A549 (cell line): ENCODE measurements at regions not wholly inside any gene's neighbourhood (a gene's known extent, or its start where the extent isn't known, plus 50 kb on each side); places are given as distances from the start of the nearest gene placed in this dataset.

ENCODE experiments used
- ATAC-seq, 2 experiments: fragments of 200-7000 bp in 1 of 2; fragments of >200 bp in 1 of 2; cut with Nextera tagmentation in 1 of 2; cut with Tn5 transposase in 1 of 2; 3 replicates each; pipeline versions ENCODE4 v1.8.0 to v1.9.1; 2018 to 2020; ENCODE audit warnings: mild to moderate bottlenecking in 1 of 2, moderate library complexity in 1 of 2
- CTCF ChIA-PET: fragments of 300-600 bp; sonication (Branson Sonifier 250); formaldehyde crosslinking; extraction: SDS; loops from one replicate; lab custom pipeline; 2021; ENCODE audit warnings: antibody characterized with exemption, inconsistent platforms; lab: Yijun Ruan, JAX
- POLR2A ChIA-PET: fragments of 350-600 bp; formaldehyde crosslinking; extraction: SDS; loops from one replicate; lab custom pipeline; 2021; ENCODE audit warnings: antibody characterized with exemption, inconsistent platforms; lab: Yijun Ruan, JAX
- DNase-seq, 2 experiments: peaks; one replicate each; pipeline versions ENCODE4 v3.0.0 to v3.0.0-alpha.2; 2011 to 2016; ENCODE audit warnings: low read depth in 1 of 2, low spot score in 1 of 2
- FAIRE-seq: peaks from 2 replicates; lab custom pipeline; 2011; peaks lifted over from hg19 to GRCh38; lab: Jason Lieb, UNC
- H3K27ac ChIP-seq, 2 experiments: fragments of >200 bp; sonication (Bioruptor Twin); formaldehyde crosslinking; 3 replicates each; pipeline ENCODE4 v1.5.1; 2016 to 2017
- H3K4me1 ChIP-seq: fragments of >200 bp; sonication (Bioruptor Twin); formaldehyde crosslinking; 3 replicates; pipeline ENCODE4 v1.6.1; 2016
- H3K4me2 ChIP-seq: fragments of >200 bp; sonication (Bioruptor Twin); formaldehyde crosslinking; 3 replicates; pipeline ENCODE4 v1.6.1; 2016
- H3K4me3 ChIP-seq: fragments of >200 bp; sonication (Bioruptor Twin); formaldehyde crosslinking; 3 replicates; pipeline ENCODE4 v1.5.1; 2016
- H3K9me3 ChIP-seq: fragments of >200 bp; sonication (Bioruptor Twin); formaldehyde crosslinking; 3 replicates; pipeline ENCODE4 v1.6.1; 2016
- CBX8 ChIP-seq: fragments of 200-600 bp; sonication (generic); IDR thresholded peaks from 2 replicates; pipeline ENCODE4 v1.6.1; 2016
- CHD2 ChIP-seq: fragments of 150-350 bp; IDR thresholded peaks from 2 replicates; pipeline ENCODE4 v1.6.1; 2014; ENCODE audit warnings: low read length; ENCODE audit not compliant: partially characterized antibody
- EP300 ChIP-seq, 2 experiments: fragments of >200 bp; sonication (Bioruptor Twin); formaldehyde crosslinking; IDR thresholded peaks; 2 replicates in 1 of 2; 3 replicates in 1 of 2; pipeline ENCODE4 v1.6.1; 2016 to 2017
- ESRRA ChIP-seq: fragments of 150-350 bp; IDR thresholded peaks from 2 replicates; pipeline ENCODE4 v1.6.1; 2014; ENCODE audit warnings: mild to moderate bottlenecking, low read length, borderline replicate concordance
- FOSB ChIP-seq: fragments of 250-450 bp; sonication (Bioruptor Pico); IDR thresholded peaks from 2 replicates; pipeline ENCODE4 v1.5.0; 2020; ENCODE audit warnings: mild to moderate bottlenecking, moderate library complexity
- JUN ChIP-seq, 2 experiments: fragments of >200 bp; sonication (Bioruptor Twin); formaldehyde crosslinking; IDR thresholded peaks; 2 replicates in 1 of 2; 3 replicates in 1 of 2; pipeline ENCODE4 v1.6.1; 2016 to 2017
- JUNB ChIP-seq: fragments of >200 bp; sonication (Bioruptor Twin); formaldehyde crosslinking; IDR thresholded peaks from 2 replicates; pipeline ENCODE4 v1.6.1; 2016
- MAFK ChIP-seq: fragments of 450-650 bp; IDR thresholded peaks from 2 replicates; pipeline ENCODE4 v1.6.1; 2014; ENCODE audit not compliant: partially characterized antibody
- MYC ChIP-seq: IDR thresholded peaks from 2 replicates; pipeline ENCODE4 v1.6.1; 2012; ENCODE audit warnings: mild to moderate bottlenecking, inconsistent platforms, low read length, improper control_type of control experiment, borderline replicate concordance
- NPAS2 ChIP-seq: fragments of 250-450 bp; sonication (Bioruptor Pico); IDR thresholded peaks from 2 replicates; pipeline ENCODE4 v1.8.0; 2022; ENCODE audit warnings: mild to moderate bottlenecking, moderate library complexity, borderline replicate concordance
- NR3C1 ChIP-seq: fragments of >200 bp; sonication (Bioruptor Twin); formaldehyde crosslinking; IDR thresholded peaks from 3 replicates; pipeline ENCODE4 v1.6.1; 2017
- PHF8 ChIP-seq: fragments of 200-600 bp; sonication (generic); IDR thresholded peaks from 2 replicates; pipeline ENCODE4 v1.6.1; 2016; ENCODE audit warnings: low read depth, mild to moderate bottlenecking, antibody characterized with exemption, moderate library complexity, borderline replicate concordance
- POLR2AphosphoS2 ChIP-seq: conservative IDR thresholded peaks from 2 replicates; pipeline ENCODE4 v1.6.1; 2012; ENCODE audit warnings: low read length, improper control_type of control experiment, inconsistent platforms
- SMC3 ChIP-seq: fragments of >200 bp; sonication (Bioruptor Twin); formaldehyde crosslinking; IDR thresholded peaks from 3 replicates; pipeline ENCODE4 v1.6.1; 2018; ENCODE audit warnings: inconsistent platforms
- ZC3H11A ChIP-seq: fragments of 450-650 bp; IDR thresholded peaks from 2 replicates; pipeline ENCODE4 v1.6.1; 2014; ENCODE audit warnings: antibody characterized with exemption, mild to moderate bottlenecking
- WGBS: methylation state at CpG from one replicate; pipeline ENCODE4 v1.1.6; 2017; ENCODE audit errors: missing lambda C conversion rate; 5-methylcytosine and 5-hydroxymethylcytosine counted together
- TF ChIP-seq, protein P1 (sequence below): IDR thresholded peaks from 2 replicates; pipeline ENCODE4 v1.6.1; 2012; ENCODE audit warnings: low read depth, borderline replicate concordance
- TF ChIP-seq, protein P2 (sequence below): fragments of 250-450 bp; sonication (Bioruptor Pico); IDR thresholded peaks from 2 replicates; pipeline ENCODE4 v1.5.0; 2020; ENCODE audit warnings: low read depth, mild to moderate bottlenecking, moderate library complexity
- TF ChIP-seq, protein P3 (sequence below): fragments of >200 bp; sonication (Bioruptor Twin); formaldehyde crosslinking; IDR thresholded peaks from 3 replicates; pipeline ENCODE4 v1.5.1; 2016
- TF ChIP-seq, protein P4 (sequence below): IDR thresholded peaks from 2 replicates; pipeline ENCODE4 v1.6.1; 2012
- TF ChIP-seq, protein P5 (sequence below): fragments of 250-450 bp; sonication (Bioruptor Pico); IDR thresholded peaks from 2 replicates; pipeline ENCODE4 v1.5.0; 2021; ENCODE audit warnings: mild to moderate bottlenecking, moderate library complexity, borderline replicate concordance
- TF ChIP-seq, protein P6 (sequence below): fragments of 450-650 bp; IDR thresholded peaks from 2 replicates; pipeline ENCODE4 v1.6.1; 2014; ENCODE audit warnings: antibody characterized with exemption

DNA sequence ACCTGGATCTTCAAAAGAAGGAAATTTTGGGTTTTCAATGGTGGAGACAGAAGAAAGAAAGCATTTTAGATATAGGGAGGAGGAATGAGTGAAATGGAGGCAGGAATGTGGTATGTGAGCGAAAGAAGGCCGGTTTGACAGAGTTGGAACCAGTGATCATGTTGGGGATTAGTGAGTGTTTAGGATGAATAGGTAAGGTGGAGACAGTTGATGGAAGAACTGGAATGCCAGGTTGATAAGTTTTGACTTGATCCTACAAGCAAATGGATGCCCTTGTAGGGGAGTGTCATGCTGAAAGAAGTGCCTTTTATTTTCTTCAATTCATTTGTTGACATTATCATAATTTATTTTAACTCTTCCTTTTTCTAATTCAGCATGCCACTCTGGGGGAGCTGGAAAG lies 207.8 kb upstream of the AMOT start:
- ChIA-PET POLR2A (no interaction called here), CTCF (no interaction called here)
- no peak overlapping the region for H3K4me2 ChIP-seq
- DNase-seq, result no peak
- H3K4me1 ChIP-seq, result no peaks in the 10 kb centered on the region
- H3K4me3 ChIP-seq, result no peak overlapping the region
- FAIRE-seq, result no peak
- ATAC-seq, result no peak
- WGBS, result 3% methylated on average over 2 of the region's 2 CpGs
- no peaks in the 10 kb centered on the region for H3K9me3 ChIP-seq
- TF ChIP-seq CBX8, result no peak
- no peak for TF ChIP-seq FOSB (CRISPR knock-in tag)
- TF ChIP-seq, protein P1, sequence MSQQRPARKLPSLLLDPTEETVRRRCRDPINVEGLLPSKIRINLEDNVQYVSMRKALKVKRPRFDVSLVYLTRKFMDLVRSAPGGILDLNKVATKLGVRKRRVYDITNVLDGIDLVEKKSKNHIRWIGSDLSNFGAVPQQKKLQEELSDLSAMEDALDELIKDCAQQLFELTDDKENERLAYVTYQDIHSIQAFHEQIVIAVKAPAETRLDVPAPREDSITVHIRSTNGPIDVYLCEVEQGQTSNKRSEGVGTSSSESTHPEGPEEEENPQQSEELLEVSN, result no peak
- no peak for TF ChIP-seq CHD2
- TF ChIP-seq, protein P2, sequence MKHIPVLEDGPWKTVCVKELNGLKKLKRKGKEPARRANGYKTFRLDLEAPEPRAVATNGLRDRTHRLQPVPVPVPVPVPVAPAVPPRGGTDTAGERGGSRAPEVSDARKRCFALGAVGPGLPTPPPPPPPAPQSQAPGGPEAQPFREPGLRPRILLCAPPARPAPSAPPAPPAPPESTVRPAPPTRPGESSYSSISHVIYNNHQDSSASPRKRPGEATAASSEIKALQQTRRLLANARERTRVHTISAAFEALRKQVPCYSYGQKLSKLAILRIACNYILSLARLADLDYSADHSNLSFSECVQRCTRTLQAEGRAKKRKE (CRISPR knock-in tag), result no peak
- TF ChIP-seq, protein P3, sequence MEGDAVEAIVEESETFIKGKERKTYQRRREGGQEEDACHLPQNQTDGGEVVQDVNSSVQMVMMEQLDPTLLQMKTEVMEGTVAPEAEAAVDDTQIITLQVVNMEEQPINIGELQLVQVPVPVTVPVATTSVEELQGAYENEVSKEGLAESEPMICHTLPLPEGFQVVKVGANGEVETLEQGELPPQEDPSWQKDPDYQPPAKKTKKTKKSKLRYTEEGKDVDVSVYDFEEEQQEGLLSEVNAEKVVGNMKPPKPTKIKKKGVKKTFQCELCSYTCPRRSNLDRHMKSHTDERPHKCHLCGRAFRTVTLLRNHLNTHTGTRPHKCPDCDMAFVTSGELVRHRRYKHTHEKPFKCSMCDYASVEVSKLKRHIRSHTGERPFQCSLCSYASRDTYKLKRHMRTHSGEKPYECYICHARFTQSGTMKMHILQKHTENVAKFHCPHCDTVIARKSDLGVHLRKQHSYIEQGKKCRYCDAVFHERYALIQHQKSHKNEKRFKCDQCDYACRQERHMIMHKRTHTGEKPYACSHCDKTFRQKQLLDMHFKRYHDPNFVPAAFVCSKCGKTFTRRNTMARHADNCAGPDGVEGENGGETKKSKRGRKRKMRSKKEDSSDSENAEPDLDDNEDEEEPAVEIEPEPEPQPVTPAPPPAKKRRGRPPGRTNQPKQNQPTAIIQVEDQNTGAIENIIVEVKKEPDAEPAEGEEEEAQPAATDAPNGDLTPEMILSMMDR, result no peak
- TF ChIP-seq, protein P4, sequence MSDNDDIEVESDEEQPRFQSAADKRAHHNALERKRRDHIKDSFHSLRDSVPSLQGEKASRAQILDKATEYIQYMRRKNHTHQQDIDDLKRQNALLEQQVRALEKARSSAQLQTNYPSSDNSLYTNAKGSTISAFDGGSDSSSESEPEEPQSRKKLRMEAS, result no peak
- TF ChIP-seq JUN (IDR thresholded peaks at IDR 0.05), result no peak
- no peak overlapping the region for H3K27ac ChIP-seq

DNA sequence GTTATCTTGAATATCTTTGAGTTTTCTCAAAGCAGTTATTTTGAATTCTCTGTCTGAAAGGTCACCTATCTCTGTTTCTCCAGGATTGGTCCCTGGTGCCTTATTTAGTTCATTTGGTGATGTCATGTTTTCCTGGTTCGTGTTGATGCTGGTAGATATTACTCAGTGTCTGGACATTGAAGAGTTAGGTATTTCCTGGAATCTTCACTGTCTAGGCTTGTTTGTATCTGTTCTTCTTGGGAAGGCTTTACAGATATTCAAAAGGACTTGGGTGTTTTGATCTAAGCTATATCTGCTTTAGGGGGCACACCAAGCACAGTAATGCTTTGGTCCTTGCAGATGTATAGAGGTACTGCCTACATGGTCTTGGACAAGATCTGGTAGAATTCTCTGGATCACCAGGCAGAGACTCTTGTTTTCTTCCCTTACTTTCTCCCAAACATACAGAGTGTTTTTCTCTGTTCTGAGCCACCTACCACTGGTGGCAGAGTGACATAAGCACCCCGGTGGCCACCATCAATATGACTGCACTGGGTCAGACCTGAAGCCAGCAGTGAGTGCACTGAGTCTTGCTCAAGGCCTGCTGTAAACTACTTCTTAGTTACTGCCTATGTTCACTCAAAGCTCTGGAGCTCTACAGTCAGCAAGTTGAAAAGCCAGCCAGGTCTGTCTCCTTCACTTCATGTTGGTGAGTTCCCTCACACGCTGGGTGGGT lies 193.5 kb upstream of the AMOT start:
- ATAC-seq (no peak), FAIRE-seq (no peak), DNase-seq (no peak)
- ChIA-PET CTCF (no interaction called here), POLR2A (no interaction called here)
- Histone ChIP-seq H3K4me1 (no peaks in the 10 kb centered on the region), H3K9me3 (no peaks in the 10 kb centered on the region), H3K27ac (no peak overlapping the region), H3K4me2 (no peak overlapping the region), H3K4me3 (no peak overlapping the region)
- WGBS, result 6% methylated on average over 3 of the region's 3 CpGs
- no peak for TF ChIP-seq SMC3
- TF ChIP-seq, protein P1, result no peak
- no peak for TF ChIP-seq MYC
- TF ChIP-seq, protein P5, sequence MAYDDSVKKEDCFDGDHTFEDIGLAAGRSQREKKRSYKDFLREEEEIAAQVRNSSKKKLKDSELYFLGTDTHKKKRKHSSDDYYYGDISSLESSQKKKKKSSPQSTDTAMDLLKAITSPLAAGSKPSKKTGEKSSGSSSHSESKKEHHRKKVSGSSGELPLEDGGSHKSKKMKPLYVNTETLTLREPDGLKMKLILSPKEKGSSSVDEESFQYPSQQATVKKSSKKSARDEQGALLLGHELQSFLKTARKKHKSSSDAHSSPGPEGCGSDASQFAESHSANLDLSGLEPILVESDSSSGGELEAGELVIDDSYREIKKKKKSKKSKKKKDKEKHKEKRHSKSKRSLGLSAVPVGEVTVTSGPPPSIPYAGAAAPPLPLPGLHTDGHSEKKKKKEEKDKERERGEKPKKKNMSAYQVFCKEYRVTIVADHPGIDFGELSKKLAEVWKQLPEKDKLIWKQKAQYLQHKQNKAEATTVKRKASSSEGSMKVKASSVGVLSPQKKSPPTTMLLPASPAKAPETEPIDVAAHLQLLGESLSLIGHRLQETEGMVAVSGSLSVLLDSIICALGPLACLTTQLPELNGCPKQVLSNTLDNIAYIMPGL (CRISPR knock-in tag), result no peak
- TF ChIP-seq EP300 (IDR thresholded peaks at IDR 0.05), result no peak
- TF ChIP-seq, protein P2 (CRISPR knock-in tag), result no peak
- TF ChIP-seq PHF8, result no peak
- no peak for TF ChIP-seq JUN (IDR thresholded peaks at IDR 0.05)
- TF ChIP-seq ESRRA, result no peak
- no peak for TF ChIP-seq JUNB
- no peak for TF ChIP-seq POLR2AphosphoS2
- TF ChIP-seq NR3C1, result no peak
- no peak for TF ChIP-seq CHD2
- no peak for TF ChIP-seq ZC3H11A
- no peak for TF ChIP-seq NPAS2 (CRISPR knock-in tag)
- TF ChIP-seq, protein P6, sequence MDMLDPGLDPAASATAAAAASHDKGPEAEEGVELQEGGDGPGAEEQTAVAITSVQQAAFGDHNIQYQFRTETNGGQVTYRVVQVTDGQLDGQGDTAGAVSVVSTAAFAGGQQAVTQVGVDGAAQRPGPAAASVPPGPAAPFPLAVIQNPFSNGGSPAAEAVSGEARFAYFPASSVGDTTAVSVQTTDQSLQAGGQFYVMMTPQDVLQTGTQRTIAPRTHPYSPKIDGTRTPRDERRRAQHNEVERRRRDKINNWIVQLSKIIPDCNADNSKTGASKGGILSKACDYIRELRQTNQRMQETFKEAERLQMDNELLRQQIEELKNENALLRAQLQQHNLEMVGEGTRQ, result no peak
- no peak for TF ChIP-seq MAFK
- TF ChIP-seq, protein P4, result no peak
